Naive thymus-derived CD8-positive, alpha-beta T cell (primary cell): ENCODE measurements at regions not wholly inside any gene's neighbourhood (a gene's known extent, or its start where the extent isn't known, plus 50 kb on each side); places are given as distances from the start of the nearest gene placed in this dataset.

Source experiments
- ATAC-seq, 2 donors: fragments of 150-1000 bp; cut with Tn5 transposase in 1 of 2; sonication (Bioruptor Pico), chemical (Tn5 transposase) in 1 of 2; 1 replicate in 1 of 2; 2 replicates in 1 of 2; pipeline ENCODE4 v1.10.0; 2021; ENCODE audit warnings: mild to moderate bottlenecking in 2 of 2, moderate library complexity in 2 of 2
- POLR2A ChIA-PET: fragments of 350-600 bp; sonication (Branson Sonifier 250); formaldehyde crosslinking; loops from one replicate; lab custom pipeline; 2021; ENCODE audit warnings: antibody characterized with exemption; lab: Charles Lee
- DNase-seq, 10 donors: peaks; one replicate each; pipeline versions ENCODE4 v3.0.0 to v3.0.0-alpha.2; 2020 to 2022
- H3K27ac Mint-ChIP-seq, 10 donors: one replicate each; pipeline ENCODE4 v1.8.0; 2020 to 2022; ENCODE audit warnings: mild to moderate bottlenecking in 10 of 10, mixed read lengths in 10 of 10, moderate library complexity in 4 of 10, inconsistent platforms in 1 of 10
- H3K27me3 Mint-ChIP-seq, 5 donors: one replicate each; pipeline ENCODE4 v1.8.0; 2021 to 2022; ENCODE audit warnings: mixed read lengths in 5 of 5
- H3K36me3 Mint-ChIP-seq, 3 donors: one replicate each; pipeline ENCODE4 v1.8.0; 2020 to 2022; ENCODE audit warnings: mixed read lengths in 3 of 3, mild to moderate bottlenecking in 2 of 3, inconsistent platforms in 1 of 3
- H3K4me1 Mint-ChIP-seq, 4 donors: one replicate each; pipeline ENCODE4 v1.8.0; 2021 to 2022; ENCODE audit warnings: mixed read lengths in 4 of 4
- H3K4me3 Mint-ChIP-seq, 10 donors: one replicate each; pipeline ENCODE4 v1.8.0; 2020 to 2022; ENCODE audit warnings: mild to moderate bottlenecking in 10 of 10, mixed read lengths in 10 of 10, moderate library complexity in 6 of 10, inconsistent platforms in 1 of 10
- H3K9me3 Mint-ChIP-seq, 9 donors: one replicate each; pipeline ENCODE4 v1.8.0; 2020 to 2022; ENCODE audit warnings: mixed read lengths in 9 of 9, mild to moderate bottlenecking in 3 of 9, inconsistent platforms in 1 of 9, moderate library complexity in 1 of 9

- H3K27ac Mint-ChIP-seq = no peak overlapping the region
- DNase-seq (no peak), ATAC-seq (no peak)
- no peaks in the 10 kb centered on the region for H3K4me1 Mint-ChIP-seq
- POLR2A ChIA-PET = no interaction called here
- H3K9me3 Mint-ChIP-seq = peaks cover 0 to 9% (median 0%) of the 10 kb centered on the region in 9 donors
- H3K36me3 Mint-ChIP-seq = peaks cover 0 to 8% (median 0%) of the 10 kb centered on the region in 3 donors
- H3K27me3 Mint-ChIP-seq = peaks cover 0 to 2% (median 0%) of the 10 kb centered on the region in 5 donors
- no peak overlapping the region for H3K4me3 Mint-ChIP-seq
Measured at GRCh38 chr21:16248705-16249104, 518.9 kb downstream of the USP25 start.

DNA sequence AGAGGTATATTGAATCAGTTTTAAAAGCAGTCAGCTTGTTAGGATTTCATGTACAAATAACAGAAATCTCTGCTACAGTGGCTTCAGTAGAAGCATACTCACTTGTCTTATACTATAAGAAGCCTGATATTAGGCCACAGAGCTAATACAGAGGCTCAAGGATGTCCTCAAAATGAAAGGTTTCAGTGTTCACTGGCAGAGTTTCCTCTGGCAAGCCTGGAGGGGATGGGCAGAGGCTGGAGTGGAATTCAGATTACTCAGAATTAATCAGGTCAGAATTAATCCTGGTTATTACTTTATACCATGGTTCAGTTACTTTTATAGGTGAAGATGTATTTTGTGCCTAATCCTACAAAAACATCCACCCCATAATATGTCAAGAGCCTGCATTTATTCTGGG is 520.5 kb downstream of the USP25 start:
- no peak overlapping the region for H3K27ac Mint-ChIP-seq
- no peak overlapping the region for H3K4me3 Mint-ChIP-seq
- ATAC-seq = no peak
- DNase-seq = no peak
- H3K27me3 Mint-ChIP-seq = peaks cover 0 to 2% (median 0%) of the 10 kb centered on the region in 5 donors
- POLR2A ChIA-PET = no interaction called here
- H3K36me3 Mint-ChIP-seq = peaks cover 0 to 8% (median 0%) of the 10 kb centered on the region in 3 donors
- H3K4me1 Mint-ChIP-seq = no peaks in the 10 kb centered on the region
- peaks cover 0 to 9% (median 0%) of the 10 kb centered on the region in 9 donors for H3K9me3 Mint-ChIP-seq

- Mint-ChIP-seq H3K9me3 (no peaks in the 10 kb centered on the region), H3K36me3 (no peaks in the 10 kb centered on the region), H3K4me3 (no peak overlapping the region), H3K4me1 (no peaks in the 10 kb centered on the region), H3K27ac (no peak overlapping the region), H3K27me3 (no peaks in the 10 kb centered on the region)
- no peak for ATAC-seq
- DNase-seq = no peak
- POLR2A ChIA-PET = no interaction called here
Measured at GRCh38 chr21:16258844-16259611, 529.2 kb downstream of the USP25 start.

- no peaks in the 10 kb centered on the region for H3K9me3 Mint-ChIP-seq
- no peaks in the 10 kb centered on the region for H3K27me3 Mint-ChIP-seq
- no peak overlapping the region for H3K4me3 Mint-ChIP-seq
- DNase-seq (no peak), ATAC-seq (no peak)
- H3K36me3 Mint-ChIP-seq = no peaks in the 10 kb centered on the region
- no peak overlapping the region for H3K27ac Mint-ChIP-seq
- POLR2A ChIA-PET = no interaction called here
- no peaks in the 10 kb centered on the region for H3K4me1 Mint-ChIP-seq
Measured at GRCh38 chr21:16262091-16262490, 532.3 kb downstream of the USP25 start.

DNA sequence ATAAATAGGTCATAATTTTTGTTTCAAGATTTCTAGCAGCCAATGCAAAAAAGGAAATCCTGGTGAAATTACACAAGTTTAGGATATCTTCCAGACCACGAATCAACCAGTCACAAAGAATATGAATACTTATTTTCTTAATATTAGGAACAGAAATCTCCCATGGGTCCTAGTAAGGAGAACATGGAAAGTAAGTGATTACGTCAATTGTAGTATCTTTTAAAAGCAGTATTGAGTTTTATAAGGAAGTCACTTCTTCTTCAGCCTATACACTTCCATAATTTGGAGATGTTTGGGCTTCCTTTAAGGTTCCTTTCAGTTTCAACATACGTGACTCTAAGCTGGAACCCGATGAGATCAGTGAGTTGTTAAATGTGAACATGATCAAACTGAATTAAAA is 534.5 kb downstream of the USP25 start:
- ATAC-seq (no peak), DNase-seq (no peak)
- Mint-ChIP-seq H3K27ac (no peak overlapping the region), H3K4me3 (no peak overlapping the region), H3K9me3 (no peaks in the 10 kb centered on the region), H3K27me3 (no peaks in the 10 kb centered on the region), H3K36me3 (no peaks in the 10 kb centered on the region), H3K4me1 (no peaks in the 10 kb centered on the region)
- POLR2A ChIA-PET = no interaction called here

DNA sequence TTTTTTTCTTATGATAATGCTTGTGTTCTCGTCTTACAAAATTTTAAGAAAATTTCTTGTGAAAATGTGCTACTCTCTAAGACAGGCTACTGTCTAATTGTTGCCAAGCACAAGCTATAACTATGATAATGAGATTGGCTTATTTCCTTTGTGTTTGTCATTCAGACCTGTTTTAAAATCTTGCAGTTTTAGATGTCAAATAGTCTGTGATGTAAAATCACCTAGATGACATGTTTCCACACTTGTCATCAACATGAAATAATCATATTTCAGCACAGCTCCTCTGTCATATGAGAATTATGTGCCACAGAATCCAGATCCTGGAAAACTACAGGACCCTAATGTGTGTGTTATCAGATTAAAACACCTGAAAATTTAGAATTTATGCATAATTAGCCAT is 539.7 kb downstream of the USP25 start:
- no peak overlapping the region for H3K4me3 Mint-ChIP-seq
- ATAC-seq = no peak

DNA sequence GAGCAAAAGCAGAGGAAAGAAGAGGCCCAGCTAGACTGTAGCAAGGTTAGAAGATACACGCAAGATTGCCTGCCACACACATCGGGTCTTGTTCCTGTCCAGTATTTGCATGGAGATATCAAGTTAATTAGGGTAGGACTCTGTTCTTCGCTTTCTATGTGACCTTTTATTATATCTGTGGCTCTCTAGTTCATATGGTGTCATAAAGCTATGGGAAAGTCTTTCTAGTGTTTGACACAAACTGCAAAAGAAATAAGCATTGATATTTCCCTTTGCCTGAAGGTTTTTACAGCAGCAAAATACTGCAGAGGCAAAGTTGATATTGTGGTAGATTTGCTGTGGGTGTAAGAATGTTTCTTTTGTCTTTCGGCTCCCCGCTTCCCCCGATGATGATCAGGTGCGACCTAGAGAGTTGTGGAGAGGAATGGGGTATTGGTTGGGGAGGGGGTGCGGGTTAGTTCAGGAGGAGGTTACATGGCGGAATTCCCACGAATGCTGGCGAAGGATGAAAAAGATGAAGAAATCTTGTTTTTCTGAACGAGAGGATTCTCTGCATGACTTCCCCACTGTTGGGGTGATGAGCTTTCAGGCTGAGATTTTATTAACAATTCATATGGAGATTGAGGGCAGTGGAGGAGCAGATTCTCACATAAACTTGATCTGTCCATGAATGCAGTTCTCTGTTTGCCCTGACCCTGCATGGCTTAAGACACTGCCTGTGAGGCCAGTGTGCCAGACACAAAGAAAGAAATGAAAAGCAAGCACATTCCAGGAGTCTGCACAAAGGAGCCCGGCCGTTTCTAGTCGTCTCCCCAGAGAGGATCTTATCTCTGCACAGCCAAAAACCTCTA is 550.2 kb downstream of the USP25 start:
- Mint-ChIP-seq H3K4me1 (no peaks in the 10 kb centered on the region), H3K27ac (no peak overlapping the region), H3K4me3 (no peak overlapping the region), H3K9me3 (peaks cover 0 to 2% (median 0%) of the 10 kb centered on the region in 9 donors), H3K27me3 (no peaks in the 10 kb centered on the region), H3K36me3 (no peaks in the 10 kb centered on the region)
- ATAC-seq = no peak
- POLR2A ChIA-PET = no interaction called here
- no peak for DNase-seq

More for the DNA sequence above, 539.7 kb downstream of the USP25 start:
- H3K27ac Mint-ChIP-seq = no peak overlapping the region
- no peaks in the 10 kb centered on the region for H3K36me3 Mint-ChIP-seq
- H3K9me3 Mint-ChIP-seq = no peaks in the 10 kb centered on the region
- DNase-seq = no peak
- POLR2A ChIA-PET = no interaction called here
- no peaks in the 10 kb centered on the region for H3K4me1 Mint-ChIP-seq
- H3K27me3 Mint-ChIP-seq = no peaks in the 10 kb centered on the region

DNA sequence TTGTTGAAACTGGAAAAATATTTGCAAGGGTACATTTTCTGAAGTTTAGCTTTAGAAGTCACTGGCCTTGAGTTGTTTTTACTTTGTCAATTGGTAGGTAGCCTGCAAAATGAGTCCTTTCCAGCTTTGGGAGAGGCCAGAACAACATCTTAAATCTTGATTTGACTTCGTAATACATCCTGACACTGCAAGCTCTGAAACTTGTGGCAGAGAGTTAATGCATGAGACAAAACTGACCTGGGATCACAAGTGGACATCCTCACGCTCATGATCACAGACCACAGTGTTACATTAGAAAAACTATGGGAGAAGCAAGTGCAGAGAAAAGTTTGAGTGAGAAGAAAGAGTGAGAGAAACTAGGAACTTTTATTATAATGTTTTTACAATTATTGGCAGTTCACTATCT is 550.9 kb downstream of the USP25 start:
- POLR2A ChIA-PET = no interaction called here
- H3K27me3 Mint-ChIP-seq = no peaks in the 10 kb centered on the region
- no peaks in the 10 kb centered on the region for H3K36me3 Mint-ChIP-seq
- no peak overlapping the region for H3K27ac Mint-ChIP-seq
- H3K4me1 Mint-ChIP-seq = no peaks in the 10 kb centered on the region
- peaks cover 0 to 2% (median 0%) of the 10 kb centered on the region in 9 donors for H3K9me3 Mint-ChIP-seq
- H3K4me3 Mint-ChIP-seq = no peak overlapping the region
- DNase-seq = no peak
- ATAC-seq = no peak

DNA sequence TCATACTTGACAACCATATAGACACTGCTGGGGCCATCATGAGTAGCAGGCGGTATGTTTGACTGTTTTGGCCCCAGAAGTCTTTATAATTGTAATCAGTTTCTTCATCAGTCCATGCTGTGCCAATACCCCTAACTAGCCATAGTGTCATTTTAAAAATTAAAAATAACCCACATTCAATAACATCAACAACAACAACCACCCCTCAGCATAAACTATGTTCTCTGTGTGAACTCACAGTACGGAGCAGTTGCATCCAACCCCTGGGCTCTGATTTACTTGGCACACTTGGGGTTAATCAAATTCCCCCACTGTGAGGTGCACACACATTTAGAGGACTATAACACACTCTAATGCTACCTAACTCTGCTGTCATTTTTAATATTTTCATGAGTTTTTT is 553.7 kb downstream of the USP25 start:
- peaks cover 0 to 4% (median 0%) of the 10 kb centered on the region in 9 donors for H3K9me3 Mint-ChIP-seq
- H3K27ac Mint-ChIP-seq = no peak overlapping the region
- DNase-seq = no peak
- POLR2A ChIA-PET = no interaction called here
- H3K27me3 Mint-ChIP-seq = no peaks in the 10 kb centered on the region
- no peak for ATAC-seq
- H3K4me1 Mint-ChIP-seq = no peaks in the 10 kb centered on the region
- no peak overlapping the region for H3K4me3 Mint-ChIP-seq
- no peaks in the 10 kb centered on the region for H3K36me3 Mint-ChIP-seq

DNA sequence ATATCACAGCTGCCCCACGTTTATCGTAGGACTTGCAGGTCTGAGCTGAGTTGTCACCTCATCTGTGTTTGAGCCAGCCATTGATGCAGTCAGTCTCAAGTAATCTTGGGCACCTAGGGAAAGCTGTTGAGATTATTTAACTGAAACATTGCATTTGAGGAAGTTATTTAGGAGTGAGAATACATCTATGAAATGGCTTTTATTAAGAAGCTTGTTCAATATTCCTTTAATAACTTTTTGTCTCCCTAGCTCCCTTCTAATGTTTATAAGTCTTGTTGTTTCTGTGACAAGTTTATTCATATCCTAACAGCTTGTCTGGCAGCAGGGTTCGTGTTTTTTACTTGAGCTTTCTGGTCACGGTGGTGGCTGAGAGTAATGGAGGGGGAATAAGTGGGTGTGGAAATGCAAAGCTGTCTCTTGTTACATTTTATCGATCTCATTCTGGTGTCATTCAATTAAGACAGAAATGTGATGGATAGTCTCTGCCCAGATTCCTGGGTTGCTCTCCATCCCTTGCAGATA is 555.9 kb downstream of the USP25 start:
- H3K4me1 Mint-ChIP-seq = no peaks in the 10 kb centered on the region
- H3K9me3 Mint-ChIP-seq = peaks cover 0 to 4% (median 0%) of the 10 kb centered on the region in 9 donors
- POLR2A ChIA-PET = no interaction called here
- no peak overlapping the region for H3K4me3 Mint-ChIP-seq
- H3K27me3 Mint-ChIP-seq = no peaks in the 10 kb centered on the region
- DNase-seq (no peak), ATAC-seq (no peak)
- H3K36me3 Mint-ChIP-seq = no peaks in the 10 kb centered on the region
- H3K27ac Mint-ChIP-seq = no peak overlapping the region

DNA sequence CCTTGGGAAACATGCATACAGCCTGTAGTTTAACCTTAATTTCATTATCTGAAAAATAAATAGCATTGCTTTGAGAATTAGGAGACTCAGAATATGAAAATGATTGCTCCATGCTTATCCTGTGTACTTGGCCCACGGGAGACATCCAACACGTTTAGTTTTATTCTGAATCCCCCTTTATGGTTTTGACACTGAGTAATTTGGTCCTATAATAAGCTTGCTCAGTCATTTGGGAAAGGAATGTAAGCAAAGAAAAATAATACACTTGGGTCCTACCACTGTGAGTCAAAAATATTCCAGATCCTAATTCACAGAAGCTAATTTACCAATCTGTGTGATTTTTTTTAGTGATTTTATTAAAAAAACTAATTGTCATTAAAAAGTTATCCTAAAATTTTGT is 557.3 kb downstream of the USP25 start:
- no peaks in the 10 kb centered on the region for H3K27me3 Mint-ChIP-seq
- peaks cover 0 to 4% (median 0%) of the 10 kb centered on the region in 9 donors for H3K9me3 Mint-ChIP-seq
- H3K4me3 Mint-ChIP-seq = no peak overlapping the region
- DNase-seq (no peak), ATAC-seq (no peak)
- H3K4me1 Mint-ChIP-seq = no peaks in the 10 kb centered on the region
- H3K27ac Mint-ChIP-seq = no peak overlapping the region
- H3K36me3 Mint-ChIP-seq = no peaks in the 10 kb centered on the region
- POLR2A ChIA-PET = no interaction called here

DNA sequence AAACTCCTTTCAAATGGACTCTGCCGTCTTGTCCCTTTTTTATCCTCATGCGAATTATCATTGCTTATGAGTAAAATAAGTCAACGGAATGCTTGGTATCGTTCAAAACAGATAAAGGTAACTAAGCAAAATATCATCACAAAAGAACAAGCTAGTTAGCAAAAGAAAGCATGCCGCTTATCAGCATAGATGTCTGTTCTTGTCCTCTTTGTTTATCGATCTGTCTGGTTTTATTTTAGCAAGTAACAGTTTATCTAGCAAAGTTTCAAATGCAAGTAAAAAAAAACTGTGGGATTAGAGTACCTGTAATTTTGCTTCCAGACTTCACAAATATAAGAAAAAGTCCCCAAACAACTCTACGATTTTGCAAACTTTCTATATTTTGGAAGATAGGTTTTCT is 561.5 kb downstream of the USP25 start:
- Mint-ChIP-seq H3K36me3 (no peaks in the 10 kb centered on the region), H3K9me3 (no peaks in the 10 kb centered on the region), H3K4me1 (no peaks in the 10 kb centered on the region), H3K27ac (no peak overlapping the region), H3K4me3 (no peak overlapping the region), H3K27me3 (peaks cover 0 to 2% (median 0%) of the 10 kb centered on the region in 5 donors)
- POLR2A ChIA-PET = no interaction called here
- ATAC-seq = no peak
- DNase-seq = no peak

- no peak overlapping the region for H3K27ac Mint-ChIP-seq
Measured at GRCh38 chr21:16294128-16294527, 564.3 kb downstream of the USP25 start.

More at GRCh38 chr21:16294128-16294527, 564.3 kb downstream of the USP25 start:
- no peaks in the 10 kb centered on the region for H3K4me1 Mint-ChIP-seq
- no peak for DNase-seq
- peaks cover 0 to 2% (median 0%) of the 10 kb centered on the region in 9 donors for H3K9me3 Mint-ChIP-seq
- peaks cover 0 to 2% (median 0%) of the 10 kb centered on the region in 5 donors for H3K27me3 Mint-ChIP-seq
- POLR2A ChIA-PET = no interaction called here
- no peak overlapping the region for H3K4me3 Mint-ChIP-seq
- no peak for ATAC-seq
- no peaks in the 10 kb centered on the region for H3K36me3 Mint-ChIP-seq
